Spleen (tissue), 7 donors: ENCODE measurements at regions not wholly inside any gene's neighbourhood (a gene's known extent, or its start where the extent isn't known, plus 50 kb on each side); places are given as distances from the start of the nearest gene placed in this dataset.

Experiments used
- POLR2A ChIP-seq, 3 donors: fragments of 450-650 bp; IDR thresholded peaks; one replicate each; pipeline ENCODE4 v1.5.1; 2017; ENCODE audit warnings: antibody characterized with exemption in 3 of 3, mild to moderate bottlenecking in 1 of 3
- POLR2AphosphoS5 ChIP-seq, 3 donors: sonication (generic); formaldehyde crosslinking; IDR thresholded peaks; one replicate each; pipeline ENCODE4 v1.5.1; 2017; ENCODE audit warnings: antibody characterized with exemption in 3 of 3
- TF ChIP-seq, protein P1 (sequence below), 11 experiments: fragments of 200-600 bp in 7 of 11; fragments of 450-650 bp in 4 of 11; sonication (generic) in 4 of 11; IDR thresholded peaks in 8 of 11; conservative IDR thresholded peaks in 3 of 11; 1 replicate in 7 of 11; 2 replicates in 4 of 11; pipeline versions ENCODE4 v1.4.0 to v1.8.0; 2016 to 2021; ENCODE audit warnings: antibody characterized with exemption in 11 of 11, inconsistent platforms in 4 of 11, mild to moderate bottlenecking in 1 of 11
- donor health status: DM: no; HTN: no; CAD: no; lungs with moderate emphysema.
- donor health status: DM: no; HTN: no; CAD: no.
- donor health status: DM: no; HTN: no; CAD: no.

DNA sequence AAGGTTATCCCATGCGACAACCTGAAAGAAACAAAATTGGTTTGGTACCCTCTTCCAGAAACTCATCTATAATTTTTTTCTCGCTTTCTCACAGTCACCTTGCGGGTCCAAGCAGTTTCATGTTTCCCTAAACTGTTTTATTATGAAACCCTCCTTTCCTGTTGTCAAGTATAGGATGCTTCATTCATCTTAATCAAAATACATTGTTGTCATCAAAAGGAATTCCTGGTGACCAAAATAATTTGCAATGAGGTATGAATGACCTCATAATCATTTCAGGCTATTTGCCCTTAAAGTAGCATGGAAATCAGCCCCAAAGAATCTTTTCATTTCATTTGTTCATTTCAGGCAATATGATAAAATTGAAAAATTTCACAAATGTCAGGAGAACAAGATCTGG lies 503.0 kb downstream of the SPATA31D1 start:
- no peak for TF ChIP-seq POLR2A (IDR thresholded peaks at IDR 0.05)
- TF ChIP-seq, protein P1, sequence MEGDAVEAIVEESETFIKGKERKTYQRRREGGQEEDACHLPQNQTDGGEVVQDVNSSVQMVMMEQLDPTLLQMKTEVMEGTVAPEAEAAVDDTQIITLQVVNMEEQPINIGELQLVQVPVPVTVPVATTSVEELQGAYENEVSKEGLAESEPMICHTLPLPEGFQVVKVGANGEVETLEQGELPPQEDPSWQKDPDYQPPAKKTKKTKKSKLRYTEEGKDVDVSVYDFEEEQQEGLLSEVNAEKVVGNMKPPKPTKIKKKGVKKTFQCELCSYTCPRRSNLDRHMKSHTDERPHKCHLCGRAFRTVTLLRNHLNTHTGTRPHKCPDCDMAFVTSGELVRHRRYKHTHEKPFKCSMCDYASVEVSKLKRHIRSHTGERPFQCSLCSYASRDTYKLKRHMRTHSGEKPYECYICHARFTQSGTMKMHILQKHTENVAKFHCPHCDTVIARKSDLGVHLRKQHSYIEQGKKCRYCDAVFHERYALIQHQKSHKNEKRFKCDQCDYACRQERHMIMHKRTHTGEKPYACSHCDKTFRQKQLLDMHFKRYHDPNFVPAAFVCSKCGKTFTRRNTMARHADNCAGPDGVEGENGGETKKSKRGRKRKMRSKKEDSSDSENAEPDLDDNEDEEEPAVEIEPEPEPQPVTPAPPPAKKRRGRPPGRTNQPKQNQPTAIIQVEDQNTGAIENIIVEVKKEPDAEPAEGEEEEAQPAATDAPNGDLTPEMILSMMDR (IDR thresholded peaks at IDR 0.05 in 8 of 11, conservative IDR thresholded peaks at IDR 0.05 in 3 of 11) = no peak
- TF ChIP-seq POLR2AphosphoS5 (IDR thresholded peaks at IDR 0.05) = no peak
